Stimulated activated CD8-positive, alpha-beta memory T cell treated with anti-CD3 and anti-CD28 coated beads, Interleukin-15, amount 100 ng/mL, for 48 hours (primary cell): ENCODE measurements at regions not wholly inside any gene's neighbourhood (a gene's known extent, or its start where the extent isn't known, plus 50 kb on each side); places are given as distances from the start of the nearest gene placed in this dataset.
"Not testable (repeated sequence)": the region's sequence is repeated elsewhere in the genome, so short reads cannot be mapped to it uniquely, and the experiment has no call there.

Experiments
- DNase-seq, 2 donors: peaks; one replicate each; pipeline ENCODE4 v3.0.0-alpha.2; 2020; ENCODE audit warnings: low read depth in 2 of 2

GRCh38 chr9:99479929-99480328 is 257.8 kb downstream of the SEC61B start:
- DNase-seq: no peak

GRCh38 chr9:99485459-99485858 is 263.4 kb downstream of the SEC61B start:
- DNase-seq: no peak

GRCh38 chr9:99486684-99487083 is 264.6 kb downstream of the SEC61B start:
- DNase-seq: no peak

- DNase-seq: no peak
Measured at GRCh38 chr9:99488131-99489059, 266.3 kb downstream of the SEC61B start.

GRCh38 chr9:99489060-99489413 is 267.0 kb downstream of the SEC61B start:
- no peak for DNase-seq

GRCh38 chr9:99490729-99491128 is 268.6 kb downstream of the SEC61B start:
- DNase-seq: no peak

GRCh38 chr9:99491408-99492158 is 269.5 kb downstream of the SEC61B start:
- no peak for DNase-seq

GRCh38 chr9:99497641-99498040 is 275.6 kb downstream of the SEC61B start:
- DNase-seq: no peak

- not testable (repeated sequence) for DNase-seq
Measured at GRCh38 chr9:99498979-99499378, 276.9 kb downstream of the SEC61B start.

- no peak for DNase-seq
Measured at GRCh38 chr9:99505936-99506335, 283.9 kb downstream of the SEC61B start.

GRCh38 chr9:99506747-99507348 is 284.8 kb downstream of the SEC61B start:
- DNase-seq: no peak

- no peak for DNase-seq
Measured at GRCh38 chr9:99509065-99509745, 287.1 kb downstream of the SEC61B start.

GRCh38 chr9:99509900-99510535 is 287.9 kb downstream of the SEC61B start:
- no peak for DNase-seq

- DNase-seq: no peak
Measured at GRCh38 chr9:99511723-99512122, 289.6 kb downstream of the SEC61B start.

GRCh38 chr9:99513441-99514112 is 291.5 kb downstream of the SEC61B start:
- no peak for DNase-seq

- DNase-seq: no peak
Measured at GRCh38 chr9:99515093-99515492, 293.0 kb downstream of the SEC61B start.

GRCh38 chr9:99515895-99516656 is 294.0 kb downstream of the SEC61B start:
- DNase-seq: no peak

- DNase-seq: peak in 1 of 2 donors; percentile 6
Measured at GRCh38 chr9:99516657-99517049, 294.6 kb downstream of the SEC61B start.

- DNase-seq: no peak
Measured at GRCh38 chr9:99523838-99524237, 297.8 kb upstream of the NR4A3 start.

GRCh38 chr9:99531313-99531712 is 290.4 kb upstream of the NR4A3 start:
- DNase-seq: no peak
